Kidney (tissue), 13 donors: ENCODE measurements at regions not wholly inside any gene's neighbourhood (a gene's known extent, or its start where the extent isn't known, plus 50 kb on each side); places are given as distances from the start of the nearest gene placed in this dataset.
A peak's percentile ranks its signal among the peaks of the same experiment; 100 is the strongest.
"Not testable (repeated sequence)": the region's sequence is repeated elsewhere in the genome, so short reads cannot be mapped to it uniquely, and the experiment has no call there.

ENCODE experiments used
- DNase-seq, 5 donors: peaks; one replicate each; pipeline ENCODE4 v3.0.0-alpha.2; 2013 to 2020
- FAIRE-seq: peaks from 2 replicates; lab custom pipeline; 2012; peaks lifted over from hg19 to GRCh38; lab: Jason Lieb, UNC
- H3K27ac ChIP-seq, 2 donors: one replicate each; pipeline ENCODE4 v1.7.0; 2013; ENCODE audit warnings: low read depth in 2 of 2, low read length in 2 of 2, inconsistent platforms in 1 of 2
- H3K27me3 ChIP-seq: one replicate; pipeline ENCODE4 v1.7.1; 2013; ENCODE audit warnings: low read length, inconsistent platforms; ENCODE audit not compliant: control insufficient read depth, insufficient read depth
- H3K36me3 ChIP-seq, 3 donors: one replicate each; pipeline versions ENCODE4 v1.7.0 to v1.7.1; 2013; ENCODE audit warnings: low read length in 3 of 3, control low read depth in 1 of 3, inconsistent platforms in 1 of 3; ENCODE audit not compliant: insufficient read depth in 3 of 3, control insufficient read depth in 2 of 3
- H3K4me1 ChIP-seq, 3 donors: one replicate each; pipeline versions ENCODE4 v1.7.0 to v1.7.1; 2013; ENCODE audit warnings: low read length in 3 of 3, inconsistent platforms in 1 of 3, low read depth in 1 of 3; ENCODE audit not compliant: control insufficient read depth in 2 of 3, insufficient read depth in 2 of 3
- H3K4me3 ChIP-seq, 3 donors: one replicate each; pipeline versions ENCODE4 v1.7.0 to v1.8.1; 2013; ENCODE audit warnings: low read length in 3 of 3, control low read depth in 1 of 3, inconsistent platforms in 1 of 3
- H3K9ac ChIP-seq, 3 donors: one replicate each; pipeline versions ENCODE4 v1.7.0 to v1.7.1; 2013; ENCODE audit warnings: low read length in 3 of 3, control low read depth in 1 of 3, inconsistent platforms in 1 of 3
- H3K9me3 ChIP-seq, 3 donors: one replicate each; pipeline versions ENCODE4 v1.7.0 to v1.7.1; 2013; ENCODE audit warnings: low read length in 3 of 3, control low read depth in 1 of 3, inconsistent platforms in 1 of 3; ENCODE audit not compliant: control insufficient read depth in 2 of 3, insufficient read depth in 1 of 3
- intact Hi-C: fragments of 100-400 bp; cut with DNase I; formaldehyde crosslinking; loops from one replicate; pipeline ENCODE4 v1.11.1; 2022
- TF ChIP-seq, protein P1 (sequence below): IDR thresholded peaks from 3 replicates; pipeline ENCODE4 v1.5.1; 2012; ENCODE audit warnings: mild to moderate bottlenecking, moderate library complexity, borderline replicate concordance; ENCODE audit not compliant: insufficient read depth; ENCODE audit errors: extremely low read depth
- donor health status: control.
- donor health status: control.
- donor health status: control.
- donor health status: control.
- donor health status: control.
- donor health status: DM: yes; HTN: yes; CAD: no.
- donor health status: Normal renal cell carcinoma (clear cell type).

DNA sequence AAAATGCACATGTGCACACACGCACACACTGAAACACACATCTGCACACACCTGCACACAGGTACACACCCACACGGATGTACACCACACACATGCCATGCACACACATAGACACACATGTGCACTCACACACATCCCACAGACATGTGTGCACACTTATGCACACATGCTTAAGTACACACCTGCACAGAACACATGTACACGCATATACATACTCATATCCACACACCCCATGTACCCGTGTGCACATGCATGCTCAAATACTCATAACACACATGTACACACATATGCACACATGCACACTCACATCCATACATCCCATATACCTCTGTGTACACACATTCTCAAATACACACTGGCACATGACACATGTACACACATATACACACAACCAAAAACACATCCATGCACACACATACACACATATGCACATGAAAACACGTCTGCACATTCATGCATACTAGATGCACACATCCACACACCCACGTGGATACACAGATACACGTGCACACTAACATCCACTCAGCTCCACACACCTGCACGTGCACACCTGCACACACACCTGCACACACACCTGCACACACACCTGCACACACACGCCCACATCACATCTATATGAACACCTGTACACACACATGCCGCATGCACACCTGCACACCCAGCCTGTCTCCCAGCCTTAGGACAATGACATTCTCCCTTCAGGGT lies 336.7 kb downstream of the ADGRD1 start:
- TF ChIP-seq, protein P1, sequence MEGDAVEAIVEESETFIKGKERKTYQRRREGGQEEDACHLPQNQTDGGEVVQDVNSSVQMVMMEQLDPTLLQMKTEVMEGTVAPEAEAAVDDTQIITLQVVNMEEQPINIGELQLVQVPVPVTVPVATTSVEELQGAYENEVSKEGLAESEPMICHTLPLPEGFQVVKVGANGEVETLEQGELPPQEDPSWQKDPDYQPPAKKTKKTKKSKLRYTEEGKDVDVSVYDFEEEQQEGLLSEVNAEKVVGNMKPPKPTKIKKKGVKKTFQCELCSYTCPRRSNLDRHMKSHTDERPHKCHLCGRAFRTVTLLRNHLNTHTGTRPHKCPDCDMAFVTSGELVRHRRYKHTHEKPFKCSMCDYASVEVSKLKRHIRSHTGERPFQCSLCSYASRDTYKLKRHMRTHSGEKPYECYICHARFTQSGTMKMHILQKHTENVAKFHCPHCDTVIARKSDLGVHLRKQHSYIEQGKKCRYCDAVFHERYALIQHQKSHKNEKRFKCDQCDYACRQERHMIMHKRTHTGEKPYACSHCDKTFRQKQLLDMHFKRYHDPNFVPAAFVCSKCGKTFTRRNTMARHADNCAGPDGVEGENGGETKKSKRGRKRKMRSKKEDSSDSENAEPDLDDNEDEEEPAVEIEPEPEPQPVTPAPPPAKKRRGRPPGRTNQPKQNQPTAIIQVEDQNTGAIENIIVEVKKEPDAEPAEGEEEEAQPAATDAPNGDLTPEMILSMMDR: no peak
- Histone ChIP-seq H3K36me3 (no peaks in the 10 kb centered on the region), H3K27me3 (no peaks in the 10 kb centered on the region), H3K9ac (no peak overlapping the region), H3K4me3 (no peak overlapping the region), H3K27ac (no peak overlapping the region), H3K9me3 (no peaks in the 10 kb centered on the region), H3K4me1 (no peaks in the 10 kb centered on the region)
- DNase-seq: peak in 1 of 5 donors; percentile 4
- intact Hi-C loops: no loop called here
- FAIRE-seq: no peak

DNA sequence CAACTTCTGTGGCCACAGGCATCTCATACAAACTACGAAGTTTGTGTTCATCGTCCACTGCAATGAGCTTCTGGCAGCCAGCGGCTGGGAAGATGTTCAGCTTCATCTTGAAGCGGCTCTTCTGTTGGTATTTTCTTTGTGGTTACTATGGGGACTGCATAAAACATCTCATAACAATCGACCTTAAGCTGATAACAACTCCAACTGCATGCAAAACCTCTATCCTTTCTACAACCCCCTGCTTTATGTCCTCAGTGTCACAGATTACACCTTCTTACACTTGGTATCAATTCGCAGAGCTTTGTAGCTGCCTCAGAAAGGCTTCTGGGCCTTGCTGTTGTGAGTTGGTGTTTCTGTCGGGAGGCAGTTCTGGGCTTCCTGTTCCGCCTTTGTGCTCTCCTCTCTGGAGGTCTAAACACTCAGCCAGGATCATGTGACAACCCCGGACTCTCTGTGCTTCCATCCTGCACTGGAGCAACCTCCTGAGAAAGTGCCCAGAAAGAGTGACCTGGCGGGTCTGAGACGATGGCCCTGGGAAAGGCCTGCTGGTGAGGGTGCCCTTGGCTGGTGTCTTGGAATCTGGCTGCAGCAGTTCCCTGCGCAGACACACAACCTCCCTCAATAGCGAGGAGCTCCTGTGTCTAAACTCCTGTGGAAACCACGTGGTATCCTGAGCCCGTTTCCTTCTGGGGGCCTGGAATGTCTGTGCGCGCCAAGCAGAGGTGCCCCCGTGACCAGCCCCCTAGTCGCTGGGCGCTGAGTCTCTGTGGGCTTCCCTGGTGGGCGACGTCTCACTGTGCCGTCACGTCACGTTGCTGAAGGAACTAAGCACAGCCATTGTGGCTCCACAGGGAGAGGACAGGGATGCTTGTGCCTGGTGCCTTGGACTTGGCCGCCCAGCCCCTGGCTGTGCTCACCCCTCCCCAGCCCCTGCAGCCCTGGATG lies 339.6 kb downstream of the ADGRD1 start:
- H3K27me3 ChIP-seq, H3K9ac ChIP-seq, H3K4me3 ChIP-seq, H3K4me1 ChIP-seq, FAIRE-seq, H3K27ac ChIP-seq, H3K36me3 ChIP-seq, H3K9me3 ChIP-seq, intact Hi-C loops: not testable (repeated sequence)
- peak in 3 of 5 donors; percentile 43 to 52 (median 51) for DNase-seq

DNA sequence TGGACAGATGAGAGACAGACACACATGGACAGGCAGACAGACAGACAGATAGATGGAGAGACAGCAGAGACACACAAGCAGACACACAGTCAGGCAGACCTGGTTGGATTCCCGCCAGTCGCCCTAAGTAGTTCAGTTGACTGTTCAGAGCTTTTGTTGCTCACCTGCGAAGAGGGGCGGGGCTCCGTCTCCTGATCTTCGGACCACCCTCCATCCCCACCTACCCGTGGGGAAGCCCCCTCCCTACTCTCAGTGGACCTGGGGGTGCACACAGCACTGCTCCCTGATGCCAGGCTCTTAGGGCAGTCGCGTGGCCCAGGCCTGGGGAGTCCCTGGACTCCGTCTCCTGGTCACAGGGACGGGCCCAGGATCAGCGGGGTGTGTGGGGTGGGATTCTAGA lies 341.0 kb downstream of the ADGRD1 start:
- intact Hi-C loops, H3K4me3 ChIP-seq, FAIRE-seq, H3K36me3 ChIP-seq, DNase-seq, H3K4me1 ChIP-seq, H3K27me3 ChIP-seq, H3K9ac ChIP-seq, H3K27ac ChIP-seq, H3K9me3 ChIP-seq: not testable (repeated sequence)

DNA sequence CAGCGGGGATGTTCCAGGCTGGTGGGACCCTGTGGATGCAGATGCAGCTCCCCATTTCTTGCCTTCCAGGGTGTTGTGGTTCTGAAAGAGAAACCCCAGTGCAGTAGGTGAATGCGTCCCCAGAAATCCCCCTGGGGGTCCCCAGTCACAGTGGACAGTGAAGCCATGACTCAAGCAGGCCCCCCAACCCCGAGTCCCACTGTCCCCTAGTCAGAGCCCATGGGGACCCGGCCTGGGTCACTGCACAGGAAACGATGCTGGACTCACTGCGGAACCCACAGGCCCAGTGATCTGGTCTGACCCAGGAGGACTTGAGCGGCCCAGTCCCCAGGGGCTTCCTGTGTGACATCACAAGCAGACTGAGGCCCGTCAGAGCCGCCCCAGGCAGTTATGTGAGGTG lies 341.4 kb downstream of the ADGRD1 start:
- H3K4me1 ChIP-seq, DNase-seq, H3K36me3 ChIP-seq, intact Hi-C loops, H3K9me3 ChIP-seq, H3K27me3 ChIP-seq, FAIRE-seq, H3K4me3 ChIP-seq, H3K27ac ChIP-seq, H3K9ac ChIP-seq: not testable (repeated sequence)

DNA sequence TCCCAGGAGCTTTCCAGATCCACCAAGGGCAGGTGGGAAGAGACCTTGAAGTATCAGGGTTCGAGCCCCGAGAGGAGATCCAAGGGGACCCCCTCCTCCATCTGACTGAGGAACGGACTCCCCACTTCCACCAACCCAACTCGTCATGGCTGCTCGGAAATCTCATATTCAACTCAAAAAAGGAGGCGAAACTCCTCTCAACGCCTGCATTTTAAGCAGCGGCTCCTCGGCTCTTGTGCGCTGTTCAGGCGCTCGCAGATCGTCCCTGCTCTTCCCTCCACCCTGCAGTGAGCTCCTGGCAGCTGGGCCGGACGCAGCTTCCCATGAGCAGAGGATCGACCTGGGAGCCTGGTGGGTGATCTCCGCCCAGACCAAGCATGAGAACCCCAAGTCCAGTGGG lies 341.9 kb downstream of the ADGRD1 start:
- not testable (repeated sequence) for H3K9ac ChIP-seq, H3K9me3 ChIP-seq

DNA sequence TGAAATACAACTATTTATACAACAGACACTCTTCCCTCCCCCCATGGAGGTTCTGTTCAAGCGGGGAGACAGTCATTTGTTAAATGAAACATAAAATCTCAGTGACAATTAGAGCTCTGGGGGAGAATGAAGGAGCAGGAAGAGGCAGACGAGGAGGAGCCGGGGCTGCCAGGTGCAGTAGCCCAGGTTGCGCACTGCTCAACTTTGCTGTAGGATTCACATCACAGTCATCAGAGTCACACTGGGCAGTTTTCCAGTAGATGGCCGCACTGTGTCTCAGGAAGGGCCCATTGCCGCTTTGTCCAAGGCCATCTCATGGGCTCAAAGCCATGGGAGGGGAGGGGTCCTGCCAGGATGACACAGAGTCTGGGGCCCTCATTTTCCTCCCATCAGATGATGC lies 342.4 kb downstream of the ADGRD1 start:
- H3K4me3 ChIP-seq, H3K36me3 ChIP-seq, H3K27ac ChIP-seq, DNase-seq, FAIRE-seq, H3K27me3 ChIP-seq, H3K9me3 ChIP-seq, H3K9ac ChIP-seq, intact Hi-C loops, H3K4me1 ChIP-seq: not testable (repeated sequence)

More for the DNA sequence above, 341.9 kb downstream of the ADGRD1 start:
- H3K4me1 ChIP-seq, H3K36me3 ChIP-seq, intact Hi-C loops, H3K27ac ChIP-seq, H3K27me3 ChIP-seq, H3K4me3 ChIP-seq, DNase-seq, FAIRE-seq: not testable (repeated sequence)

DNA sequence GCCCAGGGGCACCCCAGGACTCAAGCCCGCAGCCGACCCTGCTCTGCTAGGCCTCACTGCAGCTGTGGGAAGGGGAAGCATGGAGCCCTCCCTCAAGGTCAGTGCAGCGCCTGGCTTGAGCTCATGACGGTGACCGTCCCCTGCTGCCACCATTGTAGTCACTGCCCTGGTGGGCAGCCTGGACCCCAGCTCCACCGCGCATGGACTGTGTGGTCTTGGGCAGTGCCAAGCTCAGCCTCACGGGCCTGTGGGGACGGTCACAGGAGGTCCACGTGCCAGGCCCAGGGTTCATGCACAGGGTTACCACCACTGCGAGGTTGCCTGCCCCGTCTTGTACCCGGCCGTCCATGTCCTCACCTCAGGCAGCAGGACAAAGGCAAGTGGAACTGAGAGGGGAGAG lies 342.9 kb downstream of the ADGRD1 start:
- H3K9me3 ChIP-seq, H3K27me3 ChIP-seq, H3K36me3 ChIP-seq, H3K27ac ChIP-seq, H3K9ac ChIP-seq, H3K4me1 ChIP-seq, intact Hi-C loops, H3K4me3 ChIP-seq, FAIRE-seq: not testable (repeated sequence)
- DNase-seq: peak in 1 of 5 donors; percentile 3
